Aorta (tissue), 5 donors: ENCODE measurements at regions not wholly inside any gene's neighbourhood (a gene's known extent, or its start where the extent isn't known, plus 50 kb on each side); places are given as distances from the start of the nearest gene placed in this dataset.
"Not testable (repeated sequence)": the region's sequence is repeated elsewhere in the genome, so short reads cannot be mapped to it uniquely, and the experiment has no call there.

Experiments used
- ATAC-seq: fragments of 200-7000 bp; cut with Tn5 transposase; one replicate; pipeline ENCODE4 v1.9.1; 2022; ENCODE audit warnings: moderate library complexity; ENCODE audit not compliant: low FRiP score
- DNase-seq, 2 donors: peaks; one replicate each; pipeline ENCODE4 v3.0.0-alpha.2; 2020
- H3K27ac ChIP-seq, 2 donors: one replicate each; pipeline ENCODE4 v1.5.1; 2013; ENCODE audit warnings: low read length in 2 of 2, mild to moderate bottlenecking in 2 of 2, moderate library complexity in 2 of 2, control low read depth in 1 of 2, inconsistent platforms in 1 of 2, low read depth in 1 of 2
- H3K27me3 ChIP-seq, 2 donors: one replicate each; pipeline ENCODE4 v1.6.1; 2013; ENCODE audit warnings: control low read depth in 1 of 2, low read length in 1 of 2, mild to moderate bottlenecking in 1 of 2, moderate library complexity in 1 of 2; ENCODE audit not compliant: insufficient read depth in 2 of 2, control insufficient read depth in 1 of 2
- H3K36me3 ChIP-seq, 2 donors: one replicate each; pipeline ENCODE4 v1.6.1; 2013; ENCODE audit warnings: control low read depth in 1 of 2, low read length in 1 of 2, mild to moderate bottlenecking in 1 of 2; ENCODE audit not compliant: insufficient read depth in 2 of 2, control insufficient read depth in 1 of 2
- H3K4me1 ChIP-seq, 2 donors: one replicate each; pipeline ENCODE4 v1.6.1; 2013; ENCODE audit warnings: low read length in 2 of 2, control low read depth in 1 of 2, mild to moderate bottlenecking in 1 of 2, moderate library complexity in 1 of 2; ENCODE audit not compliant: insufficient read depth in 2 of 2, control insufficient read depth in 1 of 2
- H3K4me3 ChIP-seq, 2 donors: one replicate each; pipeline ENCODE4 v1.5.1; 2013; ENCODE audit warnings: low read length in 2 of 2, control low read depth in 1 of 2, mild to moderate bottlenecking in 1 of 2
- H3K9me3 ChIP-seq: one replicate; pipeline ENCODE4 v1.6.1; 2013; ENCODE audit warnings: mild to moderate bottlenecking, low read length; ENCODE audit not compliant: control insufficient read depth
- WGBS, 2 donors: extraction: QIAGEN DNeasy Blood & Tissue Kit; methylation state at CpG; one replicate each; pipeline ENCODE4 v1.1.7; 2013; 5-methylcytosine and 5-hydroxymethylcytosine counted together
- intact Hi-C, 2 donors: fragments of 100-400 bp; cut with DNase I; formaldehyde crosslinking; loops; one replicate each; pipeline versions ENCODE4 v1.14.2 to v1.15.0; 2022
- donor health status: healthy with polysubstance abuse.
- donor health status: Bipolar disorder and iron deficiency.
- donor health status: DM: no; HTN: no; CAD: no.
- donor health status: DM: no; HTN: no; CAD: no.
- donor health status: DM: yes; HTN: yes; CAD: no.

GRCh38 chr4:79563219-79563618, 155.2 kb upstream of the GK2 start:
- H3K36me3 ChIP-seq, result no peaks in the 10 kb centered on the region
- H3K4me1 ChIP-seq, result no peaks in the 10 kb centered on the region
- ATAC-seq, result no peak
- H3K27ac ChIP-seq, result no peak overlapping the region
- no peak for DNase-seq
- intact Hi-C loops, result no loop called here
- H3K4me3 ChIP-seq, result no peak overlapping the region
- 97 to 99% methylated on average over 1 of the region's 1 CpG for WGBS, 2 donors
- H3K27me3 ChIP-seq, result no peaks in the 10 kb centered on the region
- no peaks in the 10 kb centered on the region for H3K9me3 ChIP-seq

- Histone ChIP-seq H3K4me3 (no peak overlapping the region), H3K27me3 (no peaks in the 10 kb centered on the region), H3K27ac (no peak overlapping the region), H3K4me1 (no peaks in the 10 kb centered on the region), H3K36me3 (no peaks in the 10 kb centered on the region), H3K9me3 (no peaks in the 10 kb centered on the region)
- 65 to 86% methylated on average over 1 of the region's 1 CpG for WGBS, 2 donors
- ATAC-seq (no peak), DNase-seq (no peak)
- intact Hi-C loops, result no loop called here
These were observed 153.7 kb upstream of the GK2 start for GRCh38 chr4:79561751-79562150.

- H3K27ac ChIP-seq, H3K4me3 ChIP-seq, DNase-seq, ATAC-seq, intact Hi-C loops, H3K27me3 ChIP-seq, H3K9me3 ChIP-seq, H3K36me3 ChIP-seq, H3K4me1 ChIP-seq: not testable (repeated sequence)
- 94 to 95% methylated on average over 2 of the region's 2 CpGs for WGBS, 2 donors
These were observed 151.4 kb upstream of the GK2 start for GRCh38 chr4:79559398-79559797.

GRCh38 chr4:79552311-79552710, 144.3 kb upstream of the GK2 start:
- Histone ChIP-seq H3K4me1 (no peaks in the 10 kb centered on the region), H3K36me3 (no peaks in the 10 kb centered on the region), H3K27me3 (no peaks in the 10 kb centered on the region), H3K4me3 (no peak overlapping the region), H3K27ac (no peak overlapping the region), H3K9me3 (no peaks in the 10 kb centered on the region)
- intact Hi-C loops, result no loop called here
- DNase-seq (no peak), ATAC-seq (no peak)

GRCh38 chr4:79551555-79551954, 143.5 kb upstream of the GK2 start:
- no peak for DNase-seq
- no peak for ATAC-seq
- intact Hi-C loops, result no loop called here

GRCh38 chr4:79547851-79548250, 139.8 kb upstream of the GK2 start:
- H3K27me3 ChIP-seq, result no peaks in the 10 kb centered on the region
- ATAC-seq (no peak), DNase-seq (no peak)
- H3K4me1 ChIP-seq, result no peaks in the 10 kb centered on the region
- no peaks in the 10 kb centered on the region for H3K36me3 ChIP-seq
- 74 to 77% methylated on average over 3 of the region's 3 CpGs for WGBS, 2 donors
- no peaks in the 10 kb centered on the region for H3K9me3 ChIP-seq
- intact Hi-C loops, result no loop called here
- no peak overlapping the region for H3K27ac ChIP-seq
- no peak overlapping the region for H3K4me3 ChIP-seq

More at GRCh38 chr4:79551555-79551954, 143.5 kb upstream of the GK2 start:
- no peaks in the 10 kb centered on the region for H3K36me3 ChIP-seq
- no peak overlapping the region for H3K27ac ChIP-seq
- no peaks in the 10 kb centered on the region for H3K4me1 ChIP-seq
- 58 to 76% methylated on average over 5 of the region's 5 CpGs for WGBS, 2 donors
- no peaks in the 10 kb centered on the region for H3K27me3 ChIP-seq
- no peaks in the 10 kb centered on the region for H3K9me3 ChIP-seq
- H3K4me3 ChIP-seq, result no peak overlapping the region

- WGBS, 2 donors, result 14 to 18% methylated on average over 1 of the region's 1 CpG
These were observed 137.3 kb upstream of the GK2 start for GRCh38 chr4:79545292-79545691.

GRCh38 chr4:79540143-79540542, 132.1 kb upstream of the GK2 start:
- intact Hi-C loops, result no loop called here
- Histone ChIP-seq H3K27ac (no peak overlapping the region), H3K27me3 (no peaks in the 10 kb centered on the region), H3K4me1 (no peaks in the 10 kb centered on the region), H3K4me3 (no peak overlapping the region), H3K36me3 (no peaks in the 10 kb centered on the region), H3K9me3 (no peaks in the 10 kb centered on the region)
- ATAC-seq (no peak), DNase-seq (no peak)
- WGBS, 2 donors, result 59 to 67% methylated on average over 4 of the region's 4 CpGs

More at GRCh38 chr4:79545292-79545691, 137.3 kb upstream of the GK2 start:
- intact Hi-C loops, ATAC-seq, H3K36me3 ChIP-seq, H3K4me3 ChIP-seq, H3K9me3 ChIP-seq, H3K27ac ChIP-seq, H3K27me3 ChIP-seq, H3K4me1 ChIP-seq, DNase-seq: not testable (repeated sequence)

- 95 to 96% methylated on average over 1 of the region's 1 CpG for WGBS, 2 donors
- Histone ChIP-seq H3K9me3 (no peaks in the 10 kb centered on the region), H3K36me3 (no peaks in the 10 kb centered on the region), H3K4me1 (no peaks in the 10 kb centered on the region), H3K27me3 (no peaks in the 10 kb centered on the region), H3K27ac (no peak overlapping the region), H3K4me3 (no peak overlapping the region)
- ATAC-seq, result no peak
- intact Hi-C loops, result no loop called here
- no peak for DNase-seq
These were observed 127.5 kb upstream of the GK2 start for GRCh38 chr4:79535516-79535915.
